ENCODE measurements at regions not wholly inside any gene's neighbourhood (a gene's known extent, or its start where the extent isn't known, plus 50 kb on each side); places are given as distances from the start of the nearest gene placed in this dataset.

GRCh38 chr12:11486623-11487444 is 91.5 kb upstream of the PRB2 start:
- no peaks in the 10 kb centered on the region for H3K9me2 ChIP-seq (replicated peaks; ENCODE audit: low read length)
- ChIA-PET POLR2A (ENCODE audit: unreplicated experiment) (no interaction called here), CTCF (interaction anchor here (0.6 to 2.3 kb wide), 2 partner anchors 716 kb away, joined by 3 to 6 read pairs; no protein-coding TSS in a partner anchor)
- peak; percentile 86 for DNase-seq
- no peak overlapping the region for H3K27ac ChIP-seq (ENCODE audit: low read length)
- BruUV-seq (replicated peaks) = no TSS peak
- intact Hi-C loops (cut with micrococcal nuclease) = loop anchor here (1.0 to 10.0 kb wide), 4 partner anchors 122 to 716 kb away; no protein-coding TSS in a partner anchor
- no peak overlapping the region for H3K9ac ChIP-seq (ENCODE audit: low read length)
- TF ChIP-seq EZH2phosphoT487 (IDR thresholded peaks at IDR 0.05; ENCODE audit: borderline replicate concordance, low read length) = no peak
- peak; percentile 96 for TF ChIP-seq CTCF (conservative IDR thresholded peaks at IDR 0.05; ENCODE audit: low read depth, low read length)
- H3K36me3 ChIP-seq (ENCODE audit: low read depth, low read length) = no peaks in the 10 kb centered on the region
- peaks cover 15% of the 10 kb centered on the region for H3K4me1 ChIP-seq (ENCODE audit: insufficient read depth, low read length)
- H2AFZ ChIP-seq (ENCODE audit: low read length) = no peak overlapping the region
- no peaks in the 10 kb centered on the region for H3K79me2 ChIP-seq (ENCODE audit: low read length)
- no peaks in the 10 kb centered on the region for H3K9me3 ChIP-seq (ENCODE audit: low read length)
- no peaks in the 10 kb centered on the region for H3K27me3 ChIP-seq (ENCODE audit: low read length)
- no peaks in the 10 kb centered on the region for H4K20me1 ChIP-seq (ENCODE audit: low read length)
- ATAC-seq = peak; percentile 44
- no peaks in the 10 kb centered on the region for H3F3A ChIP-seq (ENCODE audit: low read length, unreplicated experiment)
- H3K4me2 ChIP-seq (ENCODE audit: low read length) = no peak overlapping the region
- H3K4me3 ChIP-seq (ENCODE audit: low read length) = no peak overlapping the region

GRCh38 chr12:11496157-11496851 is 100.9 kb upstream of the PRB2 start:
- intact Hi-C loops (cut with micrococcal nuclease) = no loop called here
- Histone ChIP-seq H3F3A (ENCODE audit: low read length, unreplicated experiment) (no peaks in the 10 kb centered on the region), H3K27me3 (ENCODE audit: low read length) (no peaks in the 10 kb centered on the region), H4K20me1 (ENCODE audit: low read length) (no peaks in the 10 kb centered on the region), H3K36me3 (ENCODE audit: low read depth, low read length) (no peaks in the 10 kb centered on the region), H3K9me3 (ENCODE audit: low read length) (no peaks in the 10 kb centered on the region), H2AFZ (ENCODE audit: low read length) (no peak overlapping the region), H3K27ac (ENCODE audit: low read length) (no peak overlapping the region), H3K4me3 (ENCODE audit: low read length) (no peak overlapping the region), H3K4me2 (ENCODE audit: low read length) (no peak overlapping the region), H3K9me2 (replicated peaks; ENCODE audit: low read length) (no peaks in the 10 kb centered on the region), H3K4me1 (ENCODE audit: insufficient read depth, low read length) (no peaks in the 10 kb centered on the region), H3K79me2 (ENCODE audit: low read length) (no peaks in the 10 kb centered on the region), H3K9ac (ENCODE audit: low read length) (no peak overlapping the region)
- no peak for DNase-seq
- POLR2A ChIA-PET (ENCODE audit: unreplicated experiment) = no interaction called here
- BruUV-seq (replicated peaks) = no TSS peak
- no peak for TF ChIP-seq EZH2phosphoT487 (IDR thresholded peaks at IDR 0.05; ENCODE audit: borderline replicate concordance, low read length)
- no peak for TF ChIP-seq EZH2 (IDR thresholded peaks at IDR 0.05; ENCODE audit: low read length, unreplicated experiment)
- TF ChIP-seq CTCF (conservative IDR thresholded peaks at IDR 0.05; ENCODE audit: low read depth, low read length) = no peak
- no peak for ATAC-seq
- CTCF ChIA-PET = no interaction called here

GRCh38 chr12:11497438-11497837 is 102.1 kb upstream of the PRB2 start:
- no peaks in the 10 kb centered on the region for H3K36me3 ChIP-seq (ENCODE audit: low read depth, low read length)
- intact Hi-C loops (cut with micrococcal nuclease) = no loop called here
- no peaks in the 10 kb centered on the region for H3K27me3 ChIP-seq (ENCODE audit: low read length)
- H3K27ac ChIP-seq (ENCODE audit: low read length) = no peak overlapping the region
- H3K9ac ChIP-seq (ENCODE audit: low read length) = no peak overlapping the region
- BruUV-seq (replicated peaks) = no TSS peak
- ATAC-seq (no peak), DNase-seq (no peak)
- POLR2A ChIA-PET (ENCODE audit: unreplicated experiment) = no interaction called here
- no peaks in the 10 kb centered on the region for H3K4me1 ChIP-seq (ENCODE audit: insufficient read depth, low read length)
- no peaks in the 10 kb centered on the region for H4K20me1 ChIP-seq (ENCODE audit: low read length)
- H2AFZ ChIP-seq (ENCODE audit: low read length) = no peak overlapping the region
- no peak overlapping the region for H3K4me2 ChIP-seq (ENCODE audit: low read length)
- TF ChIP-seq EZH2 (IDR thresholded peaks at IDR 0.05; ENCODE audit: low read length, unreplicated experiment) = no peak
- no peak for TF ChIP-seq EZH2phosphoT487 (IDR thresholded peaks at IDR 0.05; ENCODE audit: borderline replicate concordance, low read length)
- TF ChIP-seq CTCF (conservative IDR thresholded peaks at IDR 0.05; ENCODE audit: low read depth, low read length) = no peak
- H3K9me2 ChIP-seq (replicated peaks; ENCODE audit: low read length) = no peaks in the 10 kb centered on the region
- no peak overlapping the region for H3K4me3 ChIP-seq (ENCODE audit: low read length)
- no peaks in the 10 kb centered on the region for H3K79me2 ChIP-seq (ENCODE audit: low read length)
- no peaks in the 10 kb centered on the region for H3K9me3 ChIP-seq (ENCODE audit: low read length)
- CTCF ChIA-PET = no interaction called here
- H3F3A ChIP-seq (ENCODE audit: low read length, unreplicated experiment) = no peaks in the 10 kb centered on the region
